Hepatocyte (in vitro differentiated cells): ENCODE measurements at regions not wholly inside any gene's neighbourhood (a gene's known extent, or its start where the extent isn't known, plus 50 kb on each side); places are given as distances from the start of the nearest gene placed in this dataset.

Experiments used
- DNase-seq: peaks from one replicate; pipeline ENCODE4 v3.0.0-alpha.2; 2016; ENCODE audit warnings: low spot score
- H2AFZ ChIP-seq: fragments of 200-600 bp; sonication (generic); 2 replicates; pipeline ENCODE4 v1.6.0; 2016; ENCODE audit warnings: antibody characterized with exemption, mild to moderate bottlenecking
- H3K27ac ChIP-seq: fragments of 200-600 bp; sonication (generic); 2 replicates; pipeline ENCODE4 v1.5.1; 2016; ENCODE audit warnings: mild to moderate bottlenecking
- H3K27me3 ChIP-seq: fragments of 200-600 bp; sonication (generic); 2 replicates; pipeline ENCODE4 v1.6.1; 2016
- H3K36me3 ChIP-seq: fragments of 200-600 bp; sonication (generic); replicated peaks from 2 replicates; pipeline ENCODE4 v1.5.1; 2016; ENCODE audit warnings: low read depth; ENCODE audit not compliant: insufficient read depth
- H3K4me1 ChIP-seq: fragments of 200-600 bp; sonication (generic); 2 replicates; pipeline ENCODE4 v1.5.1; 2016; ENCODE audit warnings: mild to moderate bottlenecking, moderate library complexity; ENCODE audit not compliant: insufficient read depth
- H3K4me2 ChIP-seq: fragments of 200-600 bp; sonication (generic); 2 replicates; pipeline ENCODE4 v1.6.0; 2016
- H3K4me3 ChIP-seq: fragments of 200-600 bp; sonication (generic); 2 replicates; pipeline ENCODE4 v1.5.1; 2016; ENCODE audit warnings: mild to moderate bottlenecking
- H3K79me2 ChIP-seq: fragments of 200-600 bp; sonication (generic); 2 replicates; pipeline ENCODE4 v1.6.0; 2017; ENCODE audit warnings: mild to moderate bottlenecking
- H3K9me2 ChIP-seq: fragments of 200-600 bp; sonication (generic); replicated peaks from 2 replicates; pipeline ENCODE4 v1.6.0; 2017; ENCODE audit warnings: mild to moderate bottlenecking; ENCODE audit not compliant: insufficient read depth
- H3K9me3 ChIP-seq: fragments of 200-600 bp; sonication (generic); 2 replicates; pipeline ENCODE4 v1.5.1; 2016; ENCODE audit warnings: low read depth, mild to moderate bottlenecking
- H4K20me1 ChIP-seq: fragments of 200-600 bp; sonication (generic); 2 replicates; pipeline ENCODE4 v1.6.0; 2016; ENCODE audit warnings: mild to moderate bottlenecking; ENCODE audit not compliant: insufficient read depth, poor library complexity, severe bottlenecking
- CTCF ChIP-seq: fragments of 200-600 bp; sonication (generic); IDR thresholded peaks from 2 replicates; pipeline ENCODE4 v1.5.1; 2016; ENCODE audit warnings: antibody characterized with exemption, mild to moderate bottlenecking; ENCODE audit not compliant: poor library complexity
- EZH2 ChIP-seq: fragments of 200-600 bp; sonication (generic); IDR thresholded peaks from 2 replicates; pipeline ENCODE4 v1.6.1; 2016; ENCODE audit warnings: antibody characterized with exemption, mild to moderate bottlenecking, borderline replicate concordance
- EZH2phosphoT487 ChIP-seq: fragments of 200-600 bp; sonication (generic); IDR thresholded peaks from one replicate; pipeline ENCODE4 v1.6.1; 2018; ENCODE audit warnings: antibody characterized with exemption, mild to moderate bottlenecking, low read depth, moderate library complexity; ENCODE audit not compliant: unreplicated experiment, severe bottlenecking
- WGBS: methylation state at CpG from one replicate; pipeline ENCODE4 v1.1.6; 2016; ENCODE audit warnings: low lambda C conversion rate; ENCODE audit errors: missing lambda C conversion rate; 5-methylcytosine and 5-hydroxymethylcytosine counted together

- no peaks in the 10 kb centered on the region for H3K79me2 ChIP-seq
- H3K27me3 ChIP-seq: no peaks in the 10 kb centered on the region
Measured at GRCh38 chr1:55746710-55747109, 531.5 kb upstream of the USP24 start.

GRCh38 chr1:55741516-55741915 lies 526.4 kb upstream of the USP24 start:
- H3K9me3 ChIP-seq: no peaks in the 10 kb centered on the region
- H3K36me3 ChIP-seq: no peaks in the 10 kb centered on the region
- no peaks in the 10 kb centered on the region for H4K20me1 ChIP-seq
- no peak overlapping the region for H3K4me3 ChIP-seq
- no peak for TF ChIP-seq EZH2phosphoT487
- no peak for TF ChIP-seq EZH2
- TF ChIP-seq CTCF: no peak
- 73% methylated on average over 1 of the region's 1 CpG for WGBS
- no peak overlapping the region for H3K27ac ChIP-seq
- no peaks in the 10 kb centered on the region for H3K79me2 ChIP-seq
- H3K4me2 ChIP-seq: no peak overlapping the region
- no peak for DNase-seq
- no peaks in the 10 kb centered on the region for H3K27me3 ChIP-seq
- no peaks in the 10 kb centered on the region for H3K4me1 ChIP-seq
- no peaks in the 10 kb centered on the region for H3K9me2 ChIP-seq
- no peak overlapping the region for H2AFZ ChIP-seq

More at GRCh38 chr1:55746710-55747109, 531.5 kb upstream of the USP24 start:
- Histone ChIP-seq H3K9me2 (no peaks in the 10 kb centered on the region), H3K4me1 (no peaks in the 10 kb centered on the region), H3K4me2 (no peak overlapping the region), H3K27ac (no peak overlapping the region), H2AFZ (no peak overlapping the region), H4K20me1 (no peaks in the 10 kb centered on the region), H3K36me3 (no peaks in the 10 kb centered on the region), H3K9me3 (no peaks in the 10 kb centered on the region), H3K4me3 (no peak overlapping the region)
- DNase-seq: no peak
- no peak for TF ChIP-seq EZH2phosphoT487
- TF ChIP-seq EZH2: no peak
- TF ChIP-seq CTCF: no peak

GRCh38 chr1:55735106-55735505 lies 519.9 kb upstream of the USP24 start:
- no peaks in the 10 kb centered on the region for H3K9me3 ChIP-seq
- no peak overlapping the region for H3K4me2 ChIP-seq
- H3K79me2 ChIP-seq: no peaks in the 10 kb centered on the region
- H3K9me2 ChIP-seq: no peaks in the 10 kb centered on the region
- no peak for DNase-seq
- no peak overlapping the region for H3K27ac ChIP-seq
- H2AFZ ChIP-seq: no peak overlapping the region
- no peak overlapping the region for H3K4me3 ChIP-seq
- TF ChIP-seq EZH2 (no peak), EZH2phosphoT487 (no peak), CTCF (no peak)
- no peaks in the 10 kb centered on the region for H3K36me3 ChIP-seq
- H3K27me3 ChIP-seq: no peaks in the 10 kb centered on the region
- H4K20me1 ChIP-seq: no peaks in the 10 kb centered on the region
- no peaks in the 10 kb centered on the region for H3K4me1 ChIP-seq

GRCh38 chr1:55726994-55727393 lies 511.8 kb upstream of the USP24 start:
- no peak overlapping the region for H3K4me3 ChIP-seq
- 88% methylated on average over 3 of the region's 3 CpGs for WGBS
- no peaks in the 10 kb centered on the region for H3K9me3 ChIP-seq
- H4K20me1 ChIP-seq: no peaks in the 10 kb centered on the region
- TF ChIP-seq EZH2phosphoT487: no peak
- TF ChIP-seq EZH2: no peak
- no peak for TF ChIP-seq CTCF
- no peaks in the 10 kb centered on the region for H3K36me3 ChIP-seq
- H3K27ac ChIP-seq: no peak overlapping the region
- no peaks in the 10 kb centered on the region for H3K79me2 ChIP-seq
- H3K4me2 ChIP-seq: no peak overlapping the region
- no peak for DNase-seq
- H2AFZ ChIP-seq: no peak overlapping the region
- H3K4me1 ChIP-seq: no peaks in the 10 kb centered on the region
- H3K27me3 ChIP-seq: no peaks in the 10 kb centered on the region
- no peaks in the 10 kb centered on the region for H3K9me2 ChIP-seq
